Fibroblast of villous mesenchyme (primary cell): ENCODE measurements at regions not wholly inside any gene's neighbourhood (a gene's known extent, or its start where the extent isn't known, plus 50 kb on each side); places are given as distances from the start of the nearest gene placed in this dataset.

Experiments
- DNase-seq: peaks from one replicate; pipeline ENCODE4 v3.0.0-alpha.2; 2010; ENCODE audit warnings: low read depth
- H3K4me3 ChIP-seq: 2 replicates; pipeline ENCODE4 v1.5.1; 2011; ENCODE audit warnings: low read depth, mild to moderate bottlenecking, low read length
- CTCF ChIP-seq: IDR thresholded peaks from 2 replicates; pipeline ENCODE4 v1.5.1; 2012; ENCODE audit warnings: low read depth, mild to moderate bottlenecking, low read length; ENCODE audit not compliant: insufficient read depth

- H3K4me3 ChIP-seq: no peak overlapping the region
- peak; percentile 60 for DNase-seq
- TF ChIP-seq CTCF: no peak
These were observed 69.5 kb upstream of the CDK13 start for GRCh38 chr7:39880556-39880955.

- TF ChIP-seq CTCF: no peak
- no peak for DNase-seq
- H3K4me3 ChIP-seq: no peak overlapping the region
These were observed 67.8 kb upstream of the CDK13 start for GRCh38 chr7:39882148-39882784.

DNA sequence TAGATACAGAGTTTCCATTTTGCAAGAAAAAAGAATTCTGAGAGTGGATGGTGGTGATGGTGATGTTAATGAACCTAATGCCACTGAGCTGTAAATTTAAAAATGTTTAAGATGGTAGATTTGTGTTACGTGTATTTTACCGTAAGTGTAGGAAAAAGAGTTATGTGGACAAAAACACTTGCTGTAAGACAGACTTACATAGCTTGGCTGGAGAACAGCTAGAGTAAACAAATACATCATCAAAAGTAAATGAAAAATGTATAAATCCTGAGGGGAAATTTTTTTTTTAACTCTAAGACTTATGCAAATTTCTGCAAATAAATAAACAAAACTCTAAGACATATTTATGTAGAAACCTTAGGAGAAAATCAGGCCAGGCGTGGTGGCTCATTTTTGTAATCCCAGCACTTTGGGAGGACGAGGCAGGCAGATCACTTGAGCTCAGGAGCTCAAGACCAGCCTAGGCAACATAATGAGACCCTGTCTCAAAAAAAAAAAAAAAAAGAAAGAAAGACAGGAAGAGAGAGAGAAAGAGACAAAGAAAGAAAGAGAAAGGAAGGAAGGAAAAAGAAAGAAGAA, 66.2 kb upstream of the CDK13 start:
- H3K4me3 ChIP-seq: no peak overlapping the region
- no peak for TF ChIP-seq CTCF
- no peak for DNase-seq

DNA sequence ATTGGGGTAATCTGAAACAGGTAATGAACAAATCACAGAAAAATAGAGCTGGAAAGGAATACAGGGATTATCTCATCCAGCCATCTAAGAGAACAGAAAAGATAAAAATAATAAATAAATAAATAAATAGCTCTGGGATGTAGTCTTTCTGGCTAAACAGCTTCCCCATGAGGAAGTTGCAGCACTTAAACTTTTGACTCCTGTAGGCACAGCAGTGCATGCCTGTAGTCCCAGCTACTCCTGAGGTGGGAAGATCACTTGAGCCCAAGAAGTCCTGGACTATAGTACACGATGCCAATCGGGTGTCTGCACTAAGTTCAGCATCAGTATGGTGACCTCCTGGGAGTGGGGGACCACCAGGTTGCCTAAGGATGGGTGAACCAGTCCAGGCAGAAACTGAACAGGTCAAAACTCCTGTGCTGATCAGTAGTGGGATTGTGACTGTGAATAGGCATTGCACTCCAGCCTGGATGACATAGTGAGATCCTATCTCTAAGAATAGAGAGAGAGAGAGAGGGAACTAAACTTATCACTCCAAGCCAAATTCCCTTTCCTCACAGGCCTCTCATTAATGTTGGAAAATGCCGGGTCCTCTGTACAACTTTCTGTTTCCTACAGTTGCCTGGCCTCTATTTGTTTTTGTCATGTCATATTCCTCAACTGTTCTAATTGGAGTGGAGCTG, 61.7 kb upstream of the CDK13 start:
- no peak for TF ChIP-seq CTCF
- no peak for DNase-seq
- no peak overlapping the region for H3K4me3 ChIP-seq

- DNase-seq: no peak
- no peak for TF ChIP-seq CTCF
- H3K4me3 ChIP-seq: no peak overlapping the region
These were observed 59.6 kb upstream of the CDK13 start for GRCh38 chr7:39890411-39890810.

DNA sequence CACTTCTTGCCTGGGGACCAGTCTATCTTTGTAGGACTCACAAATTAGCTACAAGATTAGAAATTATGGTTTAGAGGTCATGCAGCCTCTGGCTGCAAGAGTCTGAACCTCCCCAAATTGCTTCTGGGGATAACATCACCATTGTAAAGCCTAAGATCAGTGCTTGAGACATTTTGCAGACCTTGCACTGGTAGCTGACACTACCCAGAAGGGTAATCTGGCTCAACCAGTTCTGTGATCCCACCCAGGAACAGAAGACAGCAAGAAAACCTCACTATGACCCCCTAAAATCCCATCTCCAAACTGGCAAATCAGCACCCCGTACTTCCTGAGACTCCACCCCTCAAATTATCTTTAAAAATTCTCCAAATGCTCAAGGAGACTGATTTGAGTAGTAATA, 58.2 kb upstream of the CDK13 start:
- TF ChIP-seq CTCF: no peak
- DNase-seq: no peak
- H3K4me3 ChIP-seq: no peak overlapping the region
